ENCODE measurements at regions not wholly inside any gene's neighbourhood (a gene's known extent, or its start where the extent isn't known, plus 50 kb on each side); places are given as distances from the start of the nearest gene placed in this dataset.
"Not testable (repeated sequence)": the region's sequence is repeated elsewhere in the genome, so short reads cannot be mapped to it uniquely, and the experiment has no call there.

DNA sequence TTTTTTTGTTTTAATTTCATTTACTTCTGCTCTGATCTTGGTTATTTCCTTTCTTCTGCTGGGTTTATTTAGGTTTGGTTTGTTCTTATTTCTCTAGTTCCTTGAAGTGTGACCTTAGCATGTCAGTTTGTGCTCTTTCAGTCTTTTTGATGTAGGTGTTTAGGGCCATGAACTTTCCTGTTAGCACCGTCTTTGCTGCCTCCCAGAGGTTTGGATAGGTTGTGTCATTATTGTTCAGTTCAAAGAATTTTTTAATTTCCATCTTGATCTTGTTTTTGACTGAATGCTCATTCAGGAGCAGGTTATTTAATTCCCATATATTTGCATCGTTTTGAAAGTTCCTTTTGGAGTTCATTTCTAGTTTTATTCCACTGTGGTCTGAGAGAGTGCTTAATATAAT lies 539.0 kb upstream of the ZP4 start:
- TF ChIP-seq POLR2AphosphoS5, POLR2A (IDR thresholded peaks at IDR 0.05): not testable (repeated sequence)
- TF ChIP-seq, protein P1, sequence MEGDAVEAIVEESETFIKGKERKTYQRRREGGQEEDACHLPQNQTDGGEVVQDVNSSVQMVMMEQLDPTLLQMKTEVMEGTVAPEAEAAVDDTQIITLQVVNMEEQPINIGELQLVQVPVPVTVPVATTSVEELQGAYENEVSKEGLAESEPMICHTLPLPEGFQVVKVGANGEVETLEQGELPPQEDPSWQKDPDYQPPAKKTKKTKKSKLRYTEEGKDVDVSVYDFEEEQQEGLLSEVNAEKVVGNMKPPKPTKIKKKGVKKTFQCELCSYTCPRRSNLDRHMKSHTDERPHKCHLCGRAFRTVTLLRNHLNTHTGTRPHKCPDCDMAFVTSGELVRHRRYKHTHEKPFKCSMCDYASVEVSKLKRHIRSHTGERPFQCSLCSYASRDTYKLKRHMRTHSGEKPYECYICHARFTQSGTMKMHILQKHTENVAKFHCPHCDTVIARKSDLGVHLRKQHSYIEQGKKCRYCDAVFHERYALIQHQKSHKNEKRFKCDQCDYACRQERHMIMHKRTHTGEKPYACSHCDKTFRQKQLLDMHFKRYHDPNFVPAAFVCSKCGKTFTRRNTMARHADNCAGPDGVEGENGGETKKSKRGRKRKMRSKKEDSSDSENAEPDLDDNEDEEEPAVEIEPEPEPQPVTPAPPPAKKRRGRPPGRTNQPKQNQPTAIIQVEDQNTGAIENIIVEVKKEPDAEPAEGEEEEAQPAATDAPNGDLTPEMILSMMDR (IDR thresholded peaks at IDR 0.05) = not testable (repeated sequence)

Data from upper lobe of left lung (tissue), 4 donors.